ENCODE measurements at regions not wholly inside any gene's neighbourhood (a gene's known extent, or its start where the extent isn't known, plus 50 kb on each side); places are given as distances from the start of the nearest gene placed in this dataset.

DNA sequence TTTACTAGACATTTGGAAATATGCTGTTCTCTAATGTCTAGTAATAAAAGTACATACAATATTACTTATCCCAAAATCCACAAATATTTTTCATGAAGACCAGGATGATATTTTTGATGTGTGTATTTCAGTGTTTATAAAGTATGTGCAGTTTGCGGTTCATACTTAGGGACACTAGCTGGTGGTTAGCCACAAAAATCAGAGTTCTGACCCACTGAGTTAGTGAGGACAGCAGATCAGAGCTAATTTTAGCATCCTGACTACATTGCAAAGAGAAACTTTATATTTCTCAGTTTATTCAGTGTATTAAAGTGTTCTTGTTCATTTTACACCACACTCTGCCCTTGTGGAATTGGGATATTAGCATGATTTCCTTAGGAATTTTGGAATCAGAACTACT, 655.3 kb downstream of the HTR1A start:
- Histone ChIP-seq H3K79me2 (no peaks in the 10 kb centered on the region), H3K36me3 (ENCODE audit: control insufficient read depth, insufficient read depth, low read length) (no peaks in the 10 kb centered on the region), H3K4me2 (ENCODE audit: low read length) (no peak overlapping the region), H3K9ac (no peak overlapping the region), H3K27ac (no peak overlapping the region), H3K27me3 (ENCODE audit: control insufficient read depth, insufficient read depth, low read length) (no peaks in the 10 kb centered on the region), H3K4me1 (no peaks in the 10 kb centered on the region), H3K9me3 (ENCODE audit: control insufficient read depth, low read length) (no peaks in the 10 kb centered on the region), H2AFZ (no peak overlapping the region), H3K4me3 (ENCODE audit: low read depth, low read length) (no peak overlapping the region)
- TF ChIP-seq, protein P1, sequence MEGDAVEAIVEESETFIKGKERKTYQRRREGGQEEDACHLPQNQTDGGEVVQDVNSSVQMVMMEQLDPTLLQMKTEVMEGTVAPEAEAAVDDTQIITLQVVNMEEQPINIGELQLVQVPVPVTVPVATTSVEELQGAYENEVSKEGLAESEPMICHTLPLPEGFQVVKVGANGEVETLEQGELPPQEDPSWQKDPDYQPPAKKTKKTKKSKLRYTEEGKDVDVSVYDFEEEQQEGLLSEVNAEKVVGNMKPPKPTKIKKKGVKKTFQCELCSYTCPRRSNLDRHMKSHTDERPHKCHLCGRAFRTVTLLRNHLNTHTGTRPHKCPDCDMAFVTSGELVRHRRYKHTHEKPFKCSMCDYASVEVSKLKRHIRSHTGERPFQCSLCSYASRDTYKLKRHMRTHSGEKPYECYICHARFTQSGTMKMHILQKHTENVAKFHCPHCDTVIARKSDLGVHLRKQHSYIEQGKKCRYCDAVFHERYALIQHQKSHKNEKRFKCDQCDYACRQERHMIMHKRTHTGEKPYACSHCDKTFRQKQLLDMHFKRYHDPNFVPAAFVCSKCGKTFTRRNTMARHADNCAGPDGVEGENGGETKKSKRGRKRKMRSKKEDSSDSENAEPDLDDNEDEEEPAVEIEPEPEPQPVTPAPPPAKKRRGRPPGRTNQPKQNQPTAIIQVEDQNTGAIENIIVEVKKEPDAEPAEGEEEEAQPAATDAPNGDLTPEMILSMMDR (IDR thresholded peaks at IDR 0.05) = no peak

DNA sequence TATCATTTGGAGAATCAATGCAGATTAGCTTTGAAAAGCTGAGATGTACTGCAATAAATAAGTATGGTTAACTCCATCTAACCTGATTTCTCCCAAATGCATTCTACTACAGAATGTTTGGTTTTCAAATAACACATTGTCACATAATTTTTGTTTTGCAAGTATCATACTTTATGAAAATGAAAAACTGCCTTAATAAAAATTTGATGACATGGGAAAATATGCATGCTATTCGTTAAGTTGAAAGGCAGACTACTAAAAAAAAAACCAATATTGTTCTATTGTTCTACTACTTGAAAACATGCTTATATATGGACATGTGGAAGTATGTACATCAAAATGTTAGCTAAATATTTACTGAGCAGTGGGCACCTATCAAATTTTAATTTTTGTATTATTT, 668.9 kb downstream of the HTR1A start:
- H3K4me2 ChIP-seq (ENCODE audit: low read length) = no peak overlapping the region
- H3K27me3 ChIP-seq (ENCODE audit: control insufficient read depth, insufficient read depth, low read length) = no peaks in the 10 kb centered on the region
- H3K27ac ChIP-seq = no peak overlapping the region
- TF ChIP-seq, protein P1 (IDR thresholded peaks at IDR 0.05) = no peak
- H3K9me3 ChIP-seq (ENCODE audit: control insufficient read depth, low read length) = no peaks in the 10 kb centered on the region
- H3K9ac ChIP-seq = no peak overlapping the region
- no peaks in the 10 kb centered on the region for H3K36me3 ChIP-seq (ENCODE audit: control insufficient read depth, insufficient read depth, low read length)
- no peaks in the 10 kb centered on the region for H3K79me2 ChIP-seq
- no peak overlapping the region for H3K4me3 ChIP-seq (ENCODE audit: low read depth, low read length)
- no peak overlapping the region for H2AFZ ChIP-seq
- no peaks in the 10 kb centered on the region for H3K4me1 ChIP-seq

DNA sequence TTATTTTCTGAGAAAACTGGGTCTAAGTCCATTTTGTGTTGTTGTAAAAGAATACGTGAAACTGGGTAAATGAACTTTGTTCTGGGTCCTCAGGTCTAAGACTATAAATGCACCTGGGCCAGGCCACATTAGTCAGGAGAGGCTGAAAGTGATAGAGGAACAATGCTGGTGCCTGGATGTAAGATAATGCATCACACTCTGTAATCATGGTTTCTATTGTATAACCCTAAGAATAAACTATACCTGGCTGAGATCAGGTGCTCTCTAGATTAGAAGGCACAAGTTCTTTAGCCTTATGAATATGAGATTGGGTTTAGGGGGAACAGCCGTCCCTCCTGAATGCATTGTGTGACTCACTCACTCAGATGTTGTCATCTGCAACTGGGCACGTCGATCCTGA, 675.5 kb downstream of the HTR1A start:
- TF ChIP-seq, protein P1 (IDR thresholded peaks at IDR 0.05) = no peak
- H3K79me2 ChIP-seq = no peaks in the 10 kb centered on the region
- H3K4me3 ChIP-seq (ENCODE audit: low read depth, low read length) = no peak overlapping the region

DNA sequence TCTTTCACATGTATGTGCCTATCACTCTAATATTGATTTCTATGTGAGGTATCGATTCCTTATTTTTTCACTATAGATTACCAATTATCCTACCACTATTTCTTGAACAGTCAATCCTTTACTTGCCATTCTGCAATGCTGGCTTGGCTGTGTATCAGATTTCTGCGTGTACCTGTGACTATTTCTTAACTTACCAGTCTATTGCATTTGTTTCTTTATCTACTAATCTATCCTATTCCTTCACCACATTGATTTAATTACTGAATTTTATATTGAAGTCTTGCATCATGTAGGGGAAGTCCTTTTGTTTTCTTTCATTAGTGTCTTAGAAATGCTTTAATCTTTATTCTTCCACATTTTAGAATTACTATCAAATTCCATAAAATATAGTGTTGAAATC, 684.8 kb downstream of the LRRC70 start:
- H3K4me3 ChIP-seq (ENCODE audit: low read depth, low read length) = no peak overlapping the region
- H3K36me3 ChIP-seq (ENCODE audit: control insufficient read depth, insufficient read depth, low read length) = no peaks in the 10 kb centered on the region
- H3K27ac ChIP-seq = no peak overlapping the region
- no peak overlapping the region for H3K9ac ChIP-seq
- H2AFZ ChIP-seq = no peak overlapping the region
- H3K9me3 ChIP-seq (ENCODE audit: control insufficient read depth, low read length) = no peaks in the 10 kb centered on the region
- H3K27me3 ChIP-seq (ENCODE audit: control insufficient read depth, insufficient read depth, low read length) = no peaks in the 10 kb centered on the region
- no peaks in the 10 kb centered on the region for H3K79me2 ChIP-seq
- no peaks in the 10 kb centered on the region for H3K4me1 ChIP-seq
- H3K4me2 ChIP-seq (ENCODE audit: low read length) = no peak overlapping the region
- TF ChIP-seq, protein P1 (IDR thresholded peaks at IDR 0.05) = no peak

More for the DNA sequence above, 675.5 kb downstream of the HTR1A start:
- no peak overlapping the region for H3K9ac ChIP-seq
- H3K9me3 ChIP-seq (ENCODE audit: control insufficient read depth, low read length) = no peaks in the 10 kb centered on the region
- no peaks in the 10 kb centered on the region for H3K36me3 ChIP-seq (ENCODE audit: control insufficient read depth, insufficient read depth, low read length)
- H3K4me2 ChIP-seq (ENCODE audit: low read length) = no peak overlapping the region
- no peaks in the 10 kb centered on the region for H3K4me1 ChIP-seq
- no peak overlapping the region for H2AFZ ChIP-seq
- no peaks in the 10 kb centered on the region for H3K27me3 ChIP-seq (ENCODE audit: control insufficient read depth, insufficient read depth, low read length)
- no peak overlapping the region for H3K27ac ChIP-seq

DNA sequence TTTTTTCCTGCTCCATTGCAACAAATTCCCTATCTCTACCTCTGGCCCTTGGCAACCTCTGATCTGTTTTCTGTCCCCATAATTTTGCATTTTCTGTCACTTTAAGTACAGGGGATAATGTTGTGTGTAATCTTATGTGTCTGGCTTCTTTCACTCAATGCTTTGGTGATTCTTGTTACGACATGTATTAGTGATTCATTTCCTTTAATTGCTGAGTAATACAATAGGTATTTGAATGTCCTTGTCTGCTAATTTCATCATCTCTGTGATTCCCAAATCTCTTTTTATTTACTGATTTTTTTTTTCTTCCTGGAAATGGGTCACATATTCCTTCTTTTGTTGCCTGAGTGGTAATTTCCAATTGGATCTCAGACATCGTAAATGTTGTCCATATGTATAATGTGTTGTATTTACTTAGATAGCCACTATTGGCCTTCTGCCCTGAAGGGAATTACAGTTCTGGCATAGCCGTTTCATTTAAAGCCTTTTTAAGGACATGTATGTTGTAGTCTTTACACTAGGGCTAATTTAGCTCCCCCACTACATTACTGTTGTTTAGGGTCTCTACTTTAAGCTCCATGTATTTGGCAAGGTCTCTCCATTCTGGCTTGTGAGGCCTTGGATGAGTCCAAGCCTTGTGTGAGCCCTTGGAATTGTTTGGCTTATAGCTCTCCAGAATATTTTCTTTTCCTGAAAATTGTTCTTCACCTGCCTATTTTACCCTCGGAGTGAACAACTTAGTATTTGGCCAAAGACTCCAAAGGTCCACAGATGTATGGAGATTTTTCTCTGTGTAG, 683.8 kb downstream of the LRRC70 start:
- no peak overlapping the region for H3K9ac ChIP-seq
- no peaks in the 10 kb centered on the region for H3K27me3 ChIP-seq (ENCODE audit: control insufficient read depth, insufficient read depth, low read length)
- H3K27ac ChIP-seq = no peak overlapping the region
- H3K4me2 ChIP-seq (ENCODE audit: low read length) = no peak overlapping the region
- no peaks in the 10 kb centered on the region for H3K9me3 ChIP-seq (ENCODE audit: control insufficient read depth, low read length)
- no peak overlapping the region for H3K4me3 ChIP-seq (ENCODE audit: low read depth, low read length)
- H3K36me3 ChIP-seq (ENCODE audit: control insufficient read depth, insufficient read depth, low read length) = no peaks in the 10 kb centered on the region
- no peaks in the 10 kb centered on the region for H3K4me1 ChIP-seq
- TF ChIP-seq, protein P1 (IDR thresholded peaks at IDR 0.05) = no peak
- no peaks in the 10 kb centered on the region for H3K79me2 ChIP-seq
- no peak overlapping the region for H2AFZ ChIP-seq

Measured in parathyroid adenoma (tissue), 2 donors.